ENCODE measurements at regions not wholly inside any gene's neighbourhood (a gene's known extent, or its start where the extent isn't known, plus 50 kb on each side); places are given as distances from the start of the nearest gene placed in this dataset.

- TF ChIP-seq CTCF (IDR thresholded peaks at IDR 0.05; ENCODE audit: low read depth, low read length, missing control alignments) = no peak
- H3K4me3 ChIP-seq (ENCODE audit: low read depth, low read length) = no peak overlapping the region
- DNase-seq (ENCODE audit: low read depth) = no peak
- in situ Hi-C loops (cut with HindIII; ENCODE audit: low sequenced_read_pairs) = no loop called here
These were observed 276.8 kb downstream of the ENC1 start for GRCh38 chr5:74363603-74364205.

GRCh38 chr5:74361406-74362358, 278.8 kb downstream of the ENC1 start:
- DNase-seq (ENCODE audit: low read depth) = no peak
- no peak overlapping the region for H3K4me3 ChIP-seq (ENCODE audit: low read depth, low read length)
- TF ChIP-seq CTCF (IDR thresholded peaks at IDR 0.05; ENCODE audit: low read depth, low read length, missing control alignments) = no peak
- in situ Hi-C loops (cut with HindIII; ENCODE audit: low sequenced_read_pairs) = no loop called here

GRCh38 chr5:74360535-74361210, 279.9 kb downstream of the ENC1 start:
- peak; percentile 41 for DNase-seq (ENCODE audit: low read depth)
- TF ChIP-seq CTCF (IDR thresholded peaks at IDR 0.05; ENCODE audit: low read depth, low read length, missing control alignments) = no peak
- in situ Hi-C loops (cut with HindIII; ENCODE audit: low sequenced_read_pairs) = no loop called here
- no peak overlapping the region for H3K4me3 ChIP-seq (ENCODE audit: low read depth, low read length)

GRCh38 chr5:74357827-74358226, 282.7 kb downstream of the ENC1 start:
- in situ Hi-C loops (cut with HindIII; ENCODE audit: low sequenced_read_pairs) = no loop called here
- TF ChIP-seq CTCF (IDR thresholded peaks at IDR 0.05; ENCODE audit: low read depth, low read length, missing control alignments) = no peak
- no peak for DNase-seq (ENCODE audit: low read depth)
- H3K4me3 ChIP-seq (ENCODE audit: low read depth, low read length) = no peak overlapping the region

- DNase-seq (ENCODE audit: low read depth) = no peak
- no peak for TF ChIP-seq CTCF (IDR thresholded peaks at IDR 0.05; ENCODE audit: low read depth, low read length, missing control alignments)
- in situ Hi-C loops (cut with HindIII; ENCODE audit: low sequenced_read_pairs) = no loop called here
- no peak overlapping the region for H3K4me3 ChIP-seq (ENCODE audit: low read depth, low read length)
These were observed 284.4 kb downstream of the ENC1 start for GRCh38 chr5:74356009-74356695.
